H7 (cell line): ENCODE measurements at regions not wholly inside any gene's neighbourhood (a gene's known extent, or its start where the extent isn't known, plus 50 kb on each side); places are given as distances from the start of the nearest gene placed in this dataset.

ENCODE experiments used
- DNase-seq: peaks from one replicate; pipeline ENCODE4 v3.0.0; 2012
- H3K27me3 ChIP-seq: 2 replicates; pipeline ENCODE4 v1.6.0; 2011; ENCODE audit warnings: mild to moderate bottlenecking, low read length; ENCODE audit not compliant: control insufficient read depth, insufficient read depth
- H3K36me3 ChIP-seq: replicated peaks from 2 replicates; pipeline ENCODE4 v1.5.1; 2011; ENCODE audit warnings: low read length; ENCODE audit not compliant: control insufficient read depth, insufficient read depth
- H3K4me3 ChIP-seq: 2 replicates; pipeline ENCODE4 v1.5.1; 2011; ENCODE audit warnings: low read depth, mild to moderate bottlenecking, control low read depth, low read length, moderate library complexity; ENCODE audit not compliant: insufficient read depth

DNA sequence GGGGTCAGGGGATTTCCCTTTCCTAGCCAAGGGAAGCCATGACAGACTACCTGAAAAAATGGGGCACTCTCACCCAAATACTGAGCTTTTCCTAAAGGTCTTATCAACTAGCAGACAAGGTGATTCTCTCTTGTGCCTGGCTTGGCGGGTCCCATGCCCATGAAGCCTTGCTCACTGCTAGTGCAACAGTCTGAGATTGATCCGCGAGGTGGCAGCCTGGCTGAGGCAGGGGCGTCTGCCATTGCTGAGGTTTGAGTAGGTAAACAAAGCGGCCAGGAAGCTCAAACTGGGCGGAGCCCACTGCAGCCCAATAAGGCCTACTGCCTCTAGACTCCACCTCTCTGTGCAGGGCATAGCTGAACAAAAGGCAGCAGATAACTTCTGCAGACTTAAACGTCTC, 152.6 kb upstream of the PMFBP1 start:
- Histone ChIP-seq H3K4me3 (no peak overlapping the region), H3K27me3 (no peaks in the 10 kb centered on the region), H3K36me3 (no peaks in the 10 kb centered on the region)
- no peak for DNase-seq

DNA sequence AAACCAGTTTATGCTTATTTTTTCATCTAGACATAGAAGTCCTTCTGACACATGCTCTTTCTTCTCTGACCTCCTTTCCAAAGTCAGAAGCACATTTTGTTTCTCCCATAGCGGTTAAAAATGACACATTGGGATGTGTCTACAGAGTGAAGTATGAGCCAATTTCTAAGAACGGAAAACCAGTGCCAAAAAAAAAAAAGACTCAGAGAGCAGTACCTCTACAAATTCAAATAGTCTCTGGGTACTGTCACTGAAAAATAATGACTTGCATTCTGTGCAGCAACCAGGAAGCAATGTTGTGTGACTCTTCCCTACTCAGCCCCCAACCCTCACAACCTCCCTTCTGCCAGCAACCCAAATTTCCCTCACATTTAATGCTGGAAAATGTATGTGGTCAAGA, 145.5 kb upstream of the PMFBP1 start:
- H3K36me3 ChIP-seq: no peaks in the 10 kb centered on the region
- H3K4me3 ChIP-seq: no peak overlapping the region
- H3K27me3 ChIP-seq: no peaks in the 10 kb centered on the region
- no peak for DNase-seq

DNA sequence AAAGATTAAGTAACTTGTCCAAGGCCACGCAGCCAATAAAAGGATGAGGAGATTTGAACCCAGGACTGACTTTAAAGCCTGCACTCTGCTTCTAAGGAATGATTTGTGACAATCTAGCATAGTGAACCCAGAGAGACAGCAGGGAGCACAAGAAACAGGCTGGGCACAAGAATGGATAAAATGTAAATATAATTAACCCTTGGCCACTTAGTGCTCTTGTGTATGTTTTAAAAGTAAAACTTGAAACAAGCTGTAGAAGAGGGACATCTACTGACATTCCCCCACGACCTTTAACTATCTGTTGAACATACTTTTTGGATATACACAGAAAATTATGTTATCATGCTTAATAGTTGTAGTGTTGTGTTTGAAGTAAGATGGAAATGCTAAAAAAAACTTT, 141.9 kb upstream of the PMFBP1 start:
- DNase-seq: no peak
- Histone ChIP-seq H3K36me3 (no peaks in the 10 kb centered on the region), H3K27me3 (no peaks in the 10 kb centered on the region), H3K4me3 (no peak overlapping the region)

GRCh38 chr16:72312828-72313227, 140.9 kb upstream of the PMFBP1 start:
- Histone ChIP-seq H3K27me3 (no peaks in the 10 kb centered on the region), H3K36me3 (no peaks in the 10 kb centered on the region), H3K4me3 (no peak overlapping the region)
- no peak for DNase-seq

DNA sequence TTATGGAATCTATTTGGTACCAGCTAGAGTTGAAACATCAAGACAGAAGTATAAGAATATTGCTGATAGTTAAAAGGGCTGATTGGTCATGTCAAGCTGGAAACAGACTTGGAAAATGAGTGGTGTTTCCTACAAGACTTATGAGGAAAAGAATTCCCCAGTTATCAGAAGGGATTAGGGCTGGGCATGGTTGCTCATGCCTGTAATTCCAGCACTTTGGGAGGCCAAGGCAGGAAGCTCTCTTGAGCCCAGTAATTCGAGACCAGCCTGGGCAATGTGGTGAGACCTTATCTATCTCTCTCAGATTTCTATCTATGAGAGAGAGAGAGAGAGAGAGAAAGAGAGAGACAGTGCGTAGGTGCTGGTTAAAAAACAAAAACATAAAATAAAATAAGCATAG, 139.5 kb upstream of the PMFBP1 start:
- no peaks in the 10 kb centered on the region for H3K27me3 ChIP-seq
- H3K4me3 ChIP-seq: no peak overlapping the region
- H3K36me3 ChIP-seq: no peaks in the 10 kb centered on the region
- no peak for DNase-seq

GRCh38 chr16:72309001-72309400, 137.0 kb upstream of the PMFBP1 start:
- DNase-seq: no peak

GRCh38 chr16:72308396-72308795, 136.4 kb upstream of the PMFBP1 start:
- Histone ChIP-seq H3K4me3 (no peak overlapping the region), H3K27me3 (no peaks in the 10 kb centered on the region), H3K36me3 (no peaks in the 10 kb centered on the region)
- DNase-seq: no peak

More at GRCh38 chr16:72309001-72309400, 137.0 kb upstream of the PMFBP1 start:
- Histone ChIP-seq H3K4me3 (no peak overlapping the region), H3K36me3 (no peaks in the 10 kb centered on the region), H3K27me3 (no peaks in the 10 kb centered on the region)

DNA sequence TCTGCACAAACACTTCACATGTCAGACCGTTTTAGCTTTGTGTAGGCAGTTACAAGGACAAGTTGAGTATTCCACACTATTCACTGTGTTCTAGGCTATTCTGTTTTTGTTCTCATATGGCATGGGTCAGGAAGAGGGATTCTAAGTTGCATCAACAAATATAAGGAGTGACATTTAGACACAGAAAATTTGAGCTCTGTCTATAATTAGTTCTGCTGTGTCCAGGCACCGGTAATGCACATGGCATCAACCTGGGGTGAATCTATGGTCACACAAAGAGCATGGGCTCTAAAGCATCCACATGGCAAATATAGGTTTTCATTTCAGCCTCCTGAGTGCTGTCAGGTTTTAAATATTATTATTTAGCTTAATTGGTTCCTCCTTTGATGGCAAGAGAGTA, 130.4 kb upstream of the PMFBP1 start:
- Histone ChIP-seq H3K36me3 (no peaks in the 10 kb centered on the region), H3K27me3 (no peaks in the 10 kb centered on the region), H3K4me3 (no peak overlapping the region)
- no peak for DNase-seq

DNA sequence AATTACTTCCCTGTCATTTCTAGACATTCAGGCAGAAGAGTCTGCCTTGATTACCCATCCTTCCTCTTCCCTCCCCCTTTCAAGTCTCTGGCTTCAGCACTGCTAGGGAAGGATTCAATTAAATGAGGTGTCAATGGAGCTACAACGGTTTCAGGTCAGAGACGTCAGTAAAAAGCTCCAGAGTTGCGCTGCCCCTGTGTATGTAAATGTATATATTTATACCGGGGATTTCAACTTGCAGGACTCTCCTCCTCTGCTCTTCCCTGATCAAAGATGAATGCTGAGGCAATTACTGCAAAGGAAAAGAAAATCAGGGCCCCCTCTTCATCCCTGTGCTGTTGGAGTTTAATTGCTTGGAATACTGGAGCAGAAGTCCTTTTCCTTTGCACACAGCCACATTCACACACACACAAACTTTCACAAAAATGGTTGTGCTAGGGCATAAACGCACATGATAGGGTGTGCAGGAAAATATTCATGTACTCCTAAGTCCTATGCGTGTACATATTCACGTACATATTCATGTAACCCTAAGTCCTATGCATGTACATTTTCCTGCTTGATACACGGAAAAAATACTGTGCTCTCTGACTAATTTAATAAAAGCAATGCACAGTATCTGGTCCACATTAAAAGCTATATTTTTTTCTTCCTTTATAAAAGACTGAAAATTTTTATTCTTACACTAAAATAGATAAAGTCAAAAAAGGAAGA, 129.7 kb upstream of the PMFBP1 start:
- no peak overlapping the region for H3K4me3 ChIP-seq
- H3K27me3 ChIP-seq: no peaks in the 10 kb centered on the region
- DNase-seq: no peak
- H3K36me3 ChIP-seq: no peaks in the 10 kb centered on the region

GRCh38 chr16:72300892-72301291, 128.9 kb upstream of the PMFBP1 start:
- H3K36me3 ChIP-seq: no peaks in the 10 kb centered on the region
- no peak for DNase-seq
- no peaks in the 10 kb centered on the region for H3K27me3 ChIP-seq
- no peak overlapping the region for H3K4me3 ChIP-seq

DNA sequence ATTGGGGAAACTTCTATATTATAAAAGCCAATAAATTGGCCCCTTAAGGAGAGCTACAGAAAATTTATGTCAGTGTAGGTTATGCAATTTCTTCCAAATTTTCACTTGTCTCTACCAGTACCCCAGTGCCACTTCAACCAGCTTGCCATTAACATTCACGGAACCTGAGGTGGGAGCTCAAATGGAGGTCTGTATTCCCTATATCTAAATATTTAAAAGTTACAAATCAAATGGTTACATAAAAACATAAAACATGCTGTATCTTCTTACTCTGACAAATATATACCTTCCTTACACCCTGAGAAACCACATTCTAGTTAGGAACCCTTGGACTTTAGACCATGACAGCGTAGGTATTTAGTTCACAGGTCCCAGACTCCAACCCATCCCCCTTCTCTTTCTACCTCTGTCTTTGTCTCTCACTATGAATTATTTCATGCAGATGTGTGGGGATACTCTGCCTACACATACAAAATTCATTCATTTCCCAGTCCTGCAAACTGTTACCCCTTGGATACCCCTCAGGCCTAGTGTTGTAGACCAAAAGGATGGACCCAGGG, 127.8 kb upstream of the PMFBP1 start:
- no peak for DNase-seq
- no peak overlapping the region for H3K4me3 ChIP-seq
- no peaks in the 10 kb centered on the region for H3K27me3 ChIP-seq
- no peaks in the 10 kb centered on the region for H3K36me3 ChIP-seq

DNA sequence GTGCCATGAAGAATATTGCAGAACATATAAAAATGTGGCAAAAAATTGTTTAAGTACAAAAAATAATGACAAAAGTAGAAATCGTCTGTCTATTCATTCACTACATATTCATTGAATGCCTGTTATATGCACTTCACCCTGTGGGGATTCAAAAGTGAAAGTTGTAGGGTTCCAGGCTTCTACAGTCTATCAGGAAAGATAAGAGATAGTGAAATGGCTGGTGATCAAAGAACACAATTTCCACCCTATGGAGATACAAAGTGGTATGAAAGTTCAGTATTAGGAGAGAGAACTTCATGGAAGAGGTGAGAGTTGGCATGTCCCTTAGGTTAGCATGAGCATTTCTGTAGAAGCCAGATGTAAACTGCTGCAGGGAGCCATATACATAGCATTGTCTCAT, 127.0 kb upstream of the PMFBP1 start:
- H3K36me3 ChIP-seq: no peaks in the 10 kb centered on the region
- H3K27me3 ChIP-seq: no peaks in the 10 kb centered on the region
- no peak overlapping the region for H3K4me3 ChIP-seq
- DNase-seq: no peak

GRCh38 chr16:72295914-72296313, 124.0 kb upstream of the PMFBP1 start:
- Histone ChIP-seq H3K36me3 (no peaks in the 10 kb centered on the region), H3K4me3 (no peak overlapping the region), H3K27me3 (no peaks in the 10 kb centered on the region)
- no peak for DNase-seq

- DNase-seq: no peak
- H3K27me3 ChIP-seq: no peaks in the 10 kb centered on the region
- no peak overlapping the region for H3K4me3 ChIP-seq
- no peaks in the 10 kb centered on the region for H3K36me3 ChIP-seq
Measured at GRCh38 chr16:72291531-72291981, 119.6 kb upstream of the PMFBP1 start.

GRCh38 chr16:72291121-72291520, 119.2 kb upstream of the PMFBP1 start:
- no peak for DNase-seq
- Histone ChIP-seq H3K36me3 (no peaks in the 10 kb centered on the region), H3K4me3 (no peak overlapping the region), H3K27me3 (no peaks in the 10 kb centered on the region)

DNA sequence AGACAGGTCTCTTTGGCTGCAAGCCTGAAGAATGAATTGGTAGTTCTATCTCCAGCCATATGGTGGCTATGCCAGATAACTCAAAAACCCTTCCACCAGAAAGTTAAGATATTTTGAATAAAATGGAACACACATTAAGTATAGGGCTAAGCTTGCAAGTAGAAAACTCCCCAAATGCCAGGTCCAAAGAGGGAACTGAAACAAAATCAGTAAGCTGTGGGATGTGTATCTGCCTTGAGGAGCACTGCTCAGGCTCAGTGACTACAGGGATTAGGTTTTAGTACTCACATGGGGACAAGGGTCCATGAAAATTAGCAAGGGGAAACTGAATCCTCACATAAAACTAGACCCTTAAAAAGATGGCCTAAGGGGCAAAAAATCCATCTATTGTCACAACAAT, 115.7 kb upstream of the PMFBP1 start:
- H3K4me3 ChIP-seq: no peak overlapping the region
- no peaks in the 10 kb centered on the region for H3K27me3 ChIP-seq
- no peaks in the 10 kb centered on the region for H3K36me3 ChIP-seq
- no peak for DNase-seq
